GM21423 (cell line): ENCODE measurements at regions not wholly inside any gene's neighbourhood (a gene's known extent, or its start where the extent isn't known, plus 50 kb on each side); places are given as distances from the start of the nearest gene placed in this dataset.

ENCODE experiments used
- ATAC-seq: cut with Tn5 transposase; IDR thresholded peaks from one replicate; pipeline ENCODE4 v1.9.1; 2021; ENCODE audit warnings: mild to moderate bottlenecking, moderate library complexity; ENCODE audit not compliant: unreplicated experiment

GRCh38 chr4:155616117-155616516, 50.5 kb upstream of the GUCY1A1 start:
- no peak for ATAC-seq

- ATAC-seq, result peak; percentile 53
Measured at GRCh38 chr4:155615081-155615887, 51.4 kb upstream of the GUCY1A1 start.

- no peak for ATAC-seq
Measured at GRCh38 chr4:155614111-155614762, 52.4 kb upstream of the GUCY1A1 start.

GRCh38 chr4:155612074-155612473, 54.6 kb upstream of the GUCY1A1 start:
- no peak for ATAC-seq

GRCh38 chr4:155611501-155611900, 55.1 kb upstream of the GUCY1A1 start:
- ATAC-seq, result no peak

GRCh38 chr4:155610143-155610542, 56.5 kb upstream of the GUCY1A1 start:
- ATAC-seq, result no peak

- peak; percentile 68 for ATAC-seq
Measured at GRCh38 chr4:155609455-155610059, 57.1 kb upstream of the GUCY1A1 start.

- no peak for ATAC-seq
Measured at GRCh38 chr4:155608225-155608885, 58.3 kb upstream of the GUCY1A1 start.

- no peak for ATAC-seq
Measured at GRCh38 chr4:155607481-155607880, 59.2 kb upstream of the GUCY1A1 start.

GRCh38 chr4:155604718-155605626, 61.7 kb upstream of the GUCY1A1 start:
- no peak for ATAC-seq

- no peak for ATAC-seq
Measured at GRCh38 chr4:155603360-155603891, 63.2 kb upstream of the GUCY1A1 start.

- no peak for ATAC-seq
Measured at GRCh38 chr4:155602351-155603140, 64.1 kb upstream of the GUCY1A1 start.

GRCh38 chr4:155600244-155600643, 66.4 kb upstream of the GUCY1A1 start:
- no peak for ATAC-seq

- ATAC-seq, result no peak
Measured at GRCh38 chr4:155599596-155599995, 67.1 kb upstream of the GUCY1A1 start.

GRCh38 chr4:155599085-155599484, 67.6 kb upstream of the GUCY1A1 start:
- no peak for ATAC-seq

- no peak for ATAC-seq
Measured at GRCh38 chr4:155597933-155598451, 68.7 kb upstream of the GUCY1A1 start.

- ATAC-seq, result no peak
Measured at GRCh38 chr4:155597281-155597680, 69.4 kb upstream of the GUCY1A1 start.

GRCh38 chr4:155593793-155594192, 72.9 kb upstream of the GUCY1A1 start:
- ATAC-seq, result no peak

GRCh38 chr4:155592938-155593297, 73.7 kb upstream of the GUCY1A1 start:
- ATAC-seq, result no peak
